C4-2B (cell line): ENCODE measurements at regions not wholly inside any gene's neighbourhood (a gene's known extent, or its start where the extent isn't known, plus 50 kb on each side); places are given as distances from the start of the nearest gene placed in this dataset.

Experiments used
- ZFX ChIP-seq: fragments of 450-650 bp; IDR thresholded peaks from 2 replicates; pipeline ENCODE4 v1.6.1; 2017
- TF ChIP-seq, protein P1 (sequence below): fragments of 450-650 bp; conservative IDR thresholded peaks from 2 replicates; pipeline ENCODE4 v1.5.1; 2017; ENCODE audit warnings: mild to moderate bottlenecking

DNA sequence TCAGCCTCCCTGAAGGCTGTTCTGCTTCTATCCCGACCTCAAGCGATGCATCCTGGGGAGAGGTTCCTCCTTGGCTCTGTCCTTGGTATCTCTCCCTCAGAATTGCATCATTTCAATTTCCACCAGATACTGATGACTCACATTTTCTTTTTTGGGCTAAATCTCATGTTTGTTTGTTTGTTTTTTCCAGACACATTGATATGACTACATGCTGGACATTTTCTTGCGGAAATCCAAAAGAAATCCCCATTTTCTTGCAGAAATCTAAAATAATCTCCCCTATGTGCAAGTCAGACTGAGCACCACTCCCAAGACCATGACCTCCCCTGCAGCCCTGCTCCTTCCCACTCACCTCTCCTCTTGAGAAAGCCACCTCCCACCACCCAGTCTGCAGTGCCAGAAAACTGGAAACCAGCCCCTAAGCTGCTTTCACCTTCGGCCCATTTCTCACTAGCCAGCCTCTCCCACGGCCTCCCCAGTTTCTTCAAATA, 260.2 kb upstream of the PRKCQ start:
- TF ChIP-seq, protein P1, sequence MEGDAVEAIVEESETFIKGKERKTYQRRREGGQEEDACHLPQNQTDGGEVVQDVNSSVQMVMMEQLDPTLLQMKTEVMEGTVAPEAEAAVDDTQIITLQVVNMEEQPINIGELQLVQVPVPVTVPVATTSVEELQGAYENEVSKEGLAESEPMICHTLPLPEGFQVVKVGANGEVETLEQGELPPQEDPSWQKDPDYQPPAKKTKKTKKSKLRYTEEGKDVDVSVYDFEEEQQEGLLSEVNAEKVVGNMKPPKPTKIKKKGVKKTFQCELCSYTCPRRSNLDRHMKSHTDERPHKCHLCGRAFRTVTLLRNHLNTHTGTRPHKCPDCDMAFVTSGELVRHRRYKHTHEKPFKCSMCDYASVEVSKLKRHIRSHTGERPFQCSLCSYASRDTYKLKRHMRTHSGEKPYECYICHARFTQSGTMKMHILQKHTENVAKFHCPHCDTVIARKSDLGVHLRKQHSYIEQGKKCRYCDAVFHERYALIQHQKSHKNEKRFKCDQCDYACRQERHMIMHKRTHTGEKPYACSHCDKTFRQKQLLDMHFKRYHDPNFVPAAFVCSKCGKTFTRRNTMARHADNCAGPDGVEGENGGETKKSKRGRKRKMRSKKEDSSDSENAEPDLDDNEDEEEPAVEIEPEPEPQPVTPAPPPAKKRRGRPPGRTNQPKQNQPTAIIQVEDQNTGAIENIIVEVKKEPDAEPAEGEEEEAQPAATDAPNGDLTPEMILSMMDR = no peak
- no peak for TF ChIP-seq ZFX
